Caki2 (cell line): ENCODE measurements at regions not wholly inside any gene's neighbourhood (a gene's known extent, or its start where the extent isn't known, plus 50 kb on each side); places are given as distances from the start of the nearest gene placed in this dataset.

Experiments
- DNase-seq: peaks from one replicate; pipeline ENCODE4 v3.0.0-alpha.2; 2015; ENCODE audit warnings: low read depth
- in situ Hi-C: cut with HindIII; loops from 2 replicates; pipeline ENCODE4 v1.10.0; 2016; ENCODE audit warnings: low sequenced_read_pairs, low pct_unique_long_range_greater_than_20kb, mixed read lengths

DNA sequence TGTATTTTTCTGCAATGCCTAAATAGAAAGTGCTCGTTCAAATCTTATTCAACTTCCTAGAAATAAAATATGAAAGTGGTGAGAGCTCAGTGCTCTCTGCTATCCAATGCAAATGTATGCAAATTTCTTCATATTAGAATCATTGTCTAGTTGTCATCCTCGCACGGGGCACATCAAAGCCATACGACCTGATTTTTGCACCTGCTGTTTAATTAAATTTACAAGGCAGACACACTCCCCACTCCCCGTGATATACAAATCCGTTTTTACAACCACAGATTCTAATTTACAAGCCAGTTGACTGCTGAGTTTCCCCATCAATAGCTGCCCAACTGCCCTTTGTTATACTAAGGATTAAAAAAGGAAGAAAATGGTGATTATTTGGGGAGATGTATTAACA lies 284.6 kb downstream of the RNF144A start:
- in situ Hi-C loops, result no loop called here
- no peak for DNase-seq

DNA sequence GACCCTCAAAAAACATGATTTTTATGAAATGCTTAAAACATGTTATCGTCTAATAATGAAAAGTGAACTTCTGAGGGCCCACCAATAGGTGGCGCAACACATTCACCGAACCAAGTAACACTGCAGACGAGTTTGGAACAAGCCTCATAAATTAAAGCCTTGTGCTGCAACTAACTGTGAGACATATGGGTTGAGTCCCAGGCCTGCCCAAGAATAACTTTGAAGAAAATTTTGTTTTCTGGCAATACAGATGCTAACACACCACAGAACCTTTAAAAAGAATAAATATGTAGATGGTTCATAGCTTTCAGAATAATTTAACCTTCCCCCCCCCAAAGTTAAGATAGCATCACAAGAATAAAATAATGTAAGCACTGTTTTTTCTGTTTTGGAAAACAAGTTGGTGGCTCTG lies 285.9 kb downstream of the RNF144A start:
- DNase-seq, result no peak
- in situ Hi-C loops, result no loop called here

DNA sequence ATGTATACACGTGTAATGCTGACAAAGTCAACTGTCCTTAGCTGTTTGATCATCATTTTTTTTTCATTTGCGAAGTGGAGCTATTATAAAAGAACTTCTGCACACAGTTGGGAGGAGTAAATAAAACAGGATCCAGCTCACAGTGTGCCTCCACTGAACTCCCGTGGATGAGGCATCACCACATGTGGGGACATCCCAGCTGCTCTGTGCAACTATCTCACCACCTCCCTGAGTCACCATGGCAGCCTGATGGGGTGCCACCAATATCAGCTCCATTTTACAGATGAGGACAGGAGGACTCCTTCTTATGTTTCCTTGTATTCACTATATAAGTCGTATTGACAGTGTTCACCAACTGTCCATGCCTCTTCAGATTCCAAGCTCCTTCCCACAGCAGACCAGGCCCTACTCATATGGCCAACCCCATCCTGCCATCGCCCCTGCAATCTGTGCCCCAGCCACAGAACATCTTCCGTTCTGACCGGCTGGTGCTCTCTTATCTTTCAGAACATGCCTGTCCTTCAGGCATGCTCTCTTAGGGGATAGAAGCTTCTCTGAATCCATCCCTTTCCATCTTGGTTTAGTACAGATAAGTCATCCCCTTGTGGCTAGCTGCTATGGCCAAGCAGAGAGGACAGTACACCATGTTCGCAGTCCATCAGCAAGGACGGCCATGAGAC lies 288.1 kb downstream of the RNF144A start:
- no peak for DNase-seq
- in situ Hi-C loops, result no loop called here

DNA sequence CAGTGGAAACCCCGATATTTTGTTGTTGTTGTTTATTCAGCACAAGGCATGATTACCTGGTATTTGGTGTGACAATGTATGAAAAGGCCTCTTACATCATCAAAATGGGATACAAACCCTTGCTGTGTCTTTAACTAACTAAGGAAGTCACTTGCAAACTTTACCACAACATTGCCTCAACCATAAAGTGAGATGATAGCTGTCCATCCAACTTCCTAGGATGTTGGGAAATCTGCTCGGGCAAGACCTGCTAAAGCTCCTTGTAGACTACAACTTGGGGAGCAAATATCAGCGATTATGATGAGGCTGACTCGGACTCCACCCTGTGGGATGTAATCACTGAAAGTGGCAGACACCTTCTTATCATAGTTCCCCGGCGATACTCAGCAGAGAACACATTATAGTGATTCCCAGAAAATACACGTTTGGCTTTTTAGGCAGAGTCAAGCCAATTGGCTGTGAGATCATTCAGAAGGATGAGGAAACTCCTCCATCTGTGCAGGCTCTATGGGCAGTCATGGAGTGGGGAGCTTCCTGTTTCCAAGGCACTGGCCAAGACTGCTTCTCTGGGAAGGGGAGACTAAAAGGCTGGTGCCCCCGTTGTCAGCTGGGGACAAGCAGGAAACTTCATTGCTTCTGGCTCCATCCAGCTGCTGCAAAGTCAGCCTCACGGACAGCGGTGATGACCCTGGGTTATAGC lies 289.0 kb downstream of the RNF144A start:
- no peak for DNase-seq
- in situ Hi-C loops, result no loop called here

DNA sequence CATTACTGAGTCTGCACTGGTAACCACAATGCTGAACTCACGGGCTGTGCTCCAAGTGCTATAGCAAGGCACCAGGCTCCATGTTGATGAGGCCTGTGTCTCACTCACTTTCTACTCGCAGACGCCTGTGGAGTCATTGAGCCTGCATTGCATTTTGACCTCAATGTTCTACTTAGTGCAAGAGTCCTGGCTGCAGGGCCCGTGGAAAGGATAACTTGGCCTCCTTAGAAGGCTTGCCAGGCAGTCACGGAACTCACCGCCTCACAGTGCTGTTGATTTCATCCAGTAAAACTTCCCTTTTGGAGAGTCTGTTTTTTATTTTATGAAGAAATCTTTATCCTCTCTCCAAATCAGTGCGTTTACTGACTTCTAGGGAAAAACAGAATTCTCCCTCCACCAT lies 290.4 kb downstream of the RNF144A start:
- DNase-seq, result no peak
- in situ Hi-C loops, result no loop called here

DNA sequence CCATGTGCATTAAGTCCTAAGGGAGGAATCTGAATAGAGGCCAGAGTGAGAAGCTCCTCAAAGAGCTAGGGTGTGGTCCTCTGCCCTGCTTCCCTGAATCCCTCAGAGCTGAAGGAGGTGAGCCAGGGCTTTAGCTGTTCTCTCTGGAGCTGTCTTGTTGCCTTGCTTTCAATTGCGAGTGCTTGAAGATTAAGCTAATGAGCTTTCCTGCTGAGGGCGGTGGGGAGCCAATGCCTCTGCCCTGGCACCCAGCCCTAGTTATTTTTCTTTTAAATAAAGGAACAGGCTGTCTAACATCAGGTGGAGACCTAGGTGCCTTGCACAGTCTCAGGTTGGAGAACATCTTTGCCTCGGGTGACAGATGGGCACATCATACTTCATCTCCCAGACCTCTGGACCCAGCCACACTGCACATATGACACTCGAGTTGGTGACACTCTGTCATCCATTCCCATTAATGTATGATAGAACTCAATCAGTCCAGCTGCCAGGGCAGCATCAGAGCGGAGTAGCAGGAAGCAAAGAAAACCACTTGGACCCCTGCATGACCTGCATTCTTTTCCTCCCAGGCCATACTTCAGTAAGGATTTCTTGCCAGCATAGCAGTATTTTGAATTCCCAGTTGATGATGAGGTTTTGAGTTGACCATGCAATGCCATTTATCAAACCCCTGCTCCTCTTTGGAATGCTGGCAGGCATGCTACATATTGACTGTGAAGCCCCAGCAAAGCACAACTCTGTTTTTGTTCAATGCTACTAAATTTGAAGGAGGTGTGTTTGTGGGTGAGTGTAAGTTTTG lies 292.7 kb downstream of the RNF144A start:
- in situ Hi-C loops, result no loop called here
- DNase-seq, result no peak

DNA sequence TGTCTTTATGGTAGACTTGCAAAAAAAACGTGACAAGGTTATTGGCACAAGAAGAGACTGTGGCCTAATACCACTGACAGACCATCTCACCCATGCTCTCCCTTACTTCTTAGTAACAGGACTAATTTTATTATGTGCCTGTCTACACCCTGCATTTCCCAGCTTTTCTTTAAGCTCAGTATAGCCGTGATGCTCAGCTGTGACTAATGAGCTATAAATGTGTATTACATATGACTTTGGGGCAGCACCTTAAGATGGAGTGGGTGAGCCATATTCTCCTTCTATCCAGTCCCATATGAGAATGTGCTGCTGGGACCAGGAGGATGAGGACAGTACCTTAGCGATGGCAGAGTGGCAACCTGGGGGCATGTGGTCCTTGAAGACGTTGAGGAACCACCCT lies 293.5 kb downstream of the RNF144A start:
- in situ Hi-C loops, result no loop called here
- DNase-seq, result no peak

DNA sequence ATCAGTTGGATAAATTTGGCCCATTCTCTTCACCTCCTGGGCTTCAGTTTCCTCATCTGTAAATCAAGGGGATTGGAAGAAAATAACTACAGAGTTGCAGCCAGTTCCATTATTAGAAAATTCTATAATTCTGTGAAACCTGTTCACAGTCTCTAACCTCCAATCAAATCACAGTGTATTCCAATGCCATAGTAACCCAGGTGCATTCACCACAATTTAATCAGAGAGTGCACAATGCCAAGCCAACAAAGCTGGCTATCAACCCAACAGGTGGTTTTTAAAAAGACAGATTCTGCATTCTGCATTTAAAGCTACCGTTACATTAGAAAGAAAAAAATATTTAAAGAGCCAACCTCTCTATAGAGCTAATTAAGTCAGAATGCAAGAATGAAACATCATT lies 308.6 kb downstream of the RNF144A start:
- no peak for DNase-seq
- in situ Hi-C loops, result no loop called here

DNA sequence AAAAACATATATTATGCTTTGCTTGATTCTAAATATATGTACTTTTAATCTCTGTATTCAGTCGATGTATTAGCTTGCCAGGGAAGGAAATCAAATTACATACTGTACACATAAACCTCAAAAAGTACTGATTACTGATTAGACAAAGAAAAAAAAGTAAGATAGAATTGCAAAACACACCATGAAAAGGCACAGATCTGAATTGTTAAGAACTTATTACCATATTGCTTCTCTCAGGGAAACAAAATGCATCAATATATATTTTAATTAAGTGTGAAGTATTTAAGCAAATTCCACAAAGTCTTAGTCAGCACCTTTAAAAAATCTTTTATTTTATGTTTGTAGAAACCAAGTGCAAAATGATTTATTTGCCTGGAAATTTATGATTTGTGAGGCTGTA lies 309.3 kb downstream of the RNF144A start:
- DNase-seq, result no peak
- in situ Hi-C loops, result no loop called here

DNA sequence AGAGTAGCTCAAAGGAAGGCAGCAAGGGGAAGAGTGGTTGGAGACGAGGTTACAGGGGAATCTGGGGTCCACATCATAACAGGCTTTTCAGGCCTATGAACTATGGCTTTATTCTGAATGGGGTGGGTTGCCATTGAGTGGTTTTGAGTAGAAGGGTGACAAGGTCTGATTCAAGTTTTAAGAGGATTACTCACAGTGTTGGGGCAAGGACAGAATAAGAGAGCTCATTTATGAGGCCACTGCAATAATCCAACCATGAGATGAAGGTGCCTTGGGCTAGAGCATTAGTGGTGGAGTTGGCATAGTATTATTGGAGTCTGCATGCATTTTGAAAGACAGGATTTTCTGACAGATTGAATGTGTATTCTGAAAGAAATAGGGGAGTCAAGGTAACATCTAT lies 315.9 kb downstream of the RNF144A start:
- no peak for DNase-seq
- in situ Hi-C loops, result no loop called here

DNA sequence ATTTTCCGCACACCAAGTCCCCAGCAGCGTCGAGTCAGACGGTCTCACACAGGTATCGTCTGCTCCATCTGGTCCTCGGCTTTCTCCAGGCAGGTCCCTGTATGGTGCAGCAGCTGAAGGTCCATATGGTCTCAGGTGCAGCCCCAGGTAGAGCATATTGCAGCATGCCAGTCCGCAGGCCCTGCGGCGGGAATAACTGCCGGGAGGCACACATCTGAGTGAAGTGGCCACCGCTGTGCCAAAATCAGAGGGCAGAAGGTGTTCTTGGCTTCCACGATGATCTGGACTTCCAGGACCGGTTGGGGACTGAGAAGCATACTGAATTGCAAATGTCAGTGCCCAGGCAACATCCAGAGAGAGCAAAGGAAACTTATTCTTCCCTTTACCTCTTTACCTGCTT lies 320.3 kb downstream of the RNF144A start:
- no peak for DNase-seq
- in situ Hi-C loops, result no loop called here

DNA sequence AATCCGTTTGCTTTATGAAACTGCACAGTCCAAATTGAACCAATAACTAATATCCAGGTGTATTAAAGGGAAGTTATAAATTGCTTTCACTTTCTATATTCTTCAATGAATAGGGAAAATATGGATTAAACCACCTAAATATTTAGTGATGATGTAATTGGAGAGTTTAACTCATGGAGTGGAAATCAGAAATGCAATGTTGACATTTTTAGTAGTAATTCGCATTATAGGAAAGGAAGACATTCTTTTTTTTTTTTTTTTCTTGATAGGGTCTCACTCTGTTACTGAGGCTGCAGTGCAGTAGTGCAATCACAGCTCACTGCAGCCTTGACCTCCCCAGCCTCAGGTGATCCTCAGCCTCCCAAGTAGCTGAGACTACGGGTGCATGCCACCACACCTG lies 321.9 kb downstream of the RNF144A start:
- in situ Hi-C loops, result no loop called here
- DNase-seq, result no peak

DNA sequence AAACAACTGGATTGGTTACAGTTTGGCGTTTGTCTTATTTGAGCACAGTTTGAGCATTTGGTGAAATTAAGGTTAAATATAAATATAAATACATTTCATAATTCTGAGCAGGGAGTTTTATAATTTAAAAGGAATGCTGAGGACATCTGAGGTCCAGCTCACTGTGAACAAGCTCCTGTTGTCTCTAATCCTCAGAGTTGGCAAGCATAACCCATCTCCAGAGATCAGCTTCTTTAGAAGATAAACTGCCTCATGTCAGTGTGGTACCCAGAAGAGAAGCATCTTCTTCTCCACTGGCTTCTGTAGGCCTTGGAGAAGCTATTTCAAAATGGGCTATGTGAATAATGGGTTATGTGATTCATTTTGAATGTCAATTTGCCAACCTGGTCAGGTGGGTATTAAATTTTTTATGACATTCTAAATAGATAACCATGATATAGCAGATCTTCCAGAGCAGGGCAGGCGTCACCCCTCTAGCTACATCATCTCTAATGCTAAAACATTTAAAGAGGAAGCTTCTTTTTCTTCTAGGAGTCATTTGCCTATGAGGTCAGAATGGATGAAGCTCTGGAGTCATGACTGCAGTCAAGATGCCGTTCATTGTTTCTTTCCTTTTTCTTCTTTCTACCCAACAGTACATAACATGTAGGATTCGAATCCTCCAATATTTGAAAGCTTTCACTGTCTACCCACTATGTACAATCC lies 324.0 kb downstream of the RNF144A start:
- no peak for DNase-seq
- in situ Hi-C loops, result no loop called here

DNA sequence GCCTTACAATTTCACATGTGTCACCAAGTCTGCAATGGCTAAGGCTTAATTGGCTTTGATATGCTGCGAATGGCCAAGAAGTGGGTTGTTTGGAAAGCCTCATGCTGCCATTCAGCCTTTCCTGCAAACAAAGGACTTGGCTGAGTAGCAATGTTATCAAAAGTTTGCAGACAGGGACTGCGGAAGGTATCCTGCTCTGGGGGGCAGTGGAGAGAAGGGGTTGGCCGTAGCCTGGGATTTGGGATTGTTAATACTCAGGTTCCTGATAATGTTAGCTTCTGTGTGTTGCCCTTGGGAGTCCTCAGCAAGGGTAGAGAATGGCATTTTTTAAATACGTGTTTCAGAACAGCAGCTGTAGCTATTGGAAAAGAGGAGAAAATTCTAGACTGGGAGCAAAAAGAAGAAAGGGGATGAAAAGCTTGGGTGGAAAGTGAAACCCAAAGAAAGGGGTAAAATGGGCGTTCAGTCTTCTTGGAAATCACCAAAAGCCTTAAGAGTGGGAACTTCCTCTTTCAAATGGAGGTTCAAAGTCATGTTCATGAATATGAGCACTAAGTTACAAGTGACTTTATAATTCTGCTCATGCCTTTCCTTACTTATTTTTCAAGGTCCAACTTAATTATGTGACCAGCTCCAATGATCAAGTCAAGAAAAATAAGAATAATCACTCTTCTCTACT lies 325.1 kb downstream of the RNF144A start:
- in situ Hi-C loops, result no loop called here
- no peak for DNase-seq

DNA sequence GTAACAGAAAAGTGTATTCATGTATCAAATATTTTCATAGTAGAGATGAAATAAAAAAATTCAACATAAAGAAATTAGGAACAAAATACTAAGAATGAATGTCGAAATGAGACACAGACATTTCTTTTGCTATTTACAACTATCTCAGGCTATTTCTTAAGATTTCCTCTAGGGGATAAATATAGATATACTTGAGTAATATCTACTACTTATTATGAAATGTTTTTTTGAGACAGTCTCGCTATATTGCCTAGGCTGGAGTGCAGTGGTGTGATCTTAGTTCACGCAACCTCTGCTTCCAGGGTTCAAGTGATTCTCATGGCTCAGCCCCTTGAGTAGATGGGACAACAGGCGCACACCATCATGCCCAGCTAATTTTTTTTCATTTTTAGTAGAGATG lies 326.1 kb downstream of the RNF144A start:
- DNase-seq, result no peak
- in situ Hi-C loops, result no loop called here

DNA sequence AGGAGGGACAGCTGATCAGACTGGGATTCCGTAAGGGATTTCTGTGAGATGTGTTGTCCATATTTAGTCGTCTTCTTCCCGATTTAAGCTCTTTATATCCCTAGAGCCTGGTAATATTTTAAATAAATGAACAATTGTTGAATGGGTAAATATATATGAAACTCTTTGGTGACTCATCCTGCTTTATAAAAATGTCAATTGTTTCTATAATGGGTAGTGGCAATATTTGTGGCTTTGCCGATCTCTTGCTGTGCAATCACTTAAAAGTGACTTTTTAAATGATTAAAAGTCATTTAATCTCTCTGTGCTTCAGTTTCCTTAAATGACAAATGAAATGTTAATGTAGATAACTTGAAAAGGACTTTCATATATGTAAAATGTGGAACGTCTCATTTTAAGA lies 339.2 kb downstream of the RNF144A start:
- in situ Hi-C loops, result no loop called here
- no peak for DNase-seq

DNA sequence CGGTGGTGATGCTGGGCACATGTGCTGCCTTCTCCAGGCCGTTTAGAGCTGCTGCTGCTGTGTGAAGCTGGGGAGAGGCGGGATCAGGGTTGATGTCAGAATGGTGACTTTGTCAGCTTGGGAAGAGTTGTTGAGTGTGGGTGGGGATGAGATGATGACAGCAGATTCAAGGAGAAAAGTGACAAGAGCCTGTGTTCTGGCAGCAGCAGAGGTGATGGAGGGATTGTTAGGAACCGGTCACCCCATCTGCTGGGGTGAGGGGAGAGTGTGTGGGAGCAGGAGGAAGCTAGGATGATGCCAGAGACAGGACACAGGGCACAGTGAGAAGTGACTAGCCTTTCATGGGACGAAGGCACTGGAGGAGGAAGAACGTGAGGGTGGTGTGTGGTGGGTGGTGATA lies 345.5 kb downstream of the RNF144A start:
- DNase-seq, result no peak
- in situ Hi-C loops, result no loop called here

DNA sequence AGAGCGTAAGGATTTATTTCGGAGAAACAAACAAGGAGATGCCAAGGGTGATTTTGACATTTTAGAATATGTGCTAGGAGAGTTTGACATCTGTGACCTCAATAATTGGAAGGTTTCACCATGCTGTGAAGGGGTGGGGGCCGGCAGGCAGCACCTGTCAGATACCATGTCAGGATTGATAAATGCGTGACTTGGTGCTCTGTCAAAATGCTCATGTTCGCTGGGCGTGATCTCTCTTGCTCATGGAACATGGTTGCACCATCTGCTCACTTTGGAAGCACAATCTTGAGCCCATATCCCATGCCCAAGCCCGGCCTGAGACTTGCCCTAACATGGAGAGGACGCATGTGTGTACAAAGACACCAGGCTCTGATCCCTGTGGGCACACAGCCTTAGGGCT lies 347.6 kb downstream of the RNF144A start:
- no peak for DNase-seq
- in situ Hi-C loops, result no loop called here
